ENCODE measurements at regions not wholly inside any gene's neighbourhood (a gene's known extent, or its start where the extent isn't known, plus 50 kb on each side); places are given as distances from the start of the nearest gene placed in this dataset.

- H3K4me3 ChIP-seq = no peak overlapping the region
- TF ChIP-seq CTCF (IDR thresholded peaks at IDR 0.05) = no peak
- DNase-seq (ENCODE audit: low spot score) = no peak
- H3K27ac ChIP-seq = no peak overlapping the region
Observed at GRCh38 chr22:34354071-34354817, 434.0 kb upstream of the LARGE1 start.

- Histone ChIP-seq H3K4me3 (no peak overlapping the region), H3K27ac (no peak overlapping the region)
- TF ChIP-seq CTCF (IDR thresholded peaks at IDR 0.05) = no peak
- DNase-seq (ENCODE audit: low spot score) = no peak
Observed at GRCh38 chr22:34356481-34356880, 436.2 kb upstream of the LARGE1 start.

GRCh38 chr22:34370711-34371110 is 450.4 kb upstream of the LARGE1 start:
- Histone ChIP-seq H3K27ac (no peak overlapping the region), H3K4me3 (no peak overlapping the region)
- DNase-seq (ENCODE audit: low spot score) = no peak
- TF ChIP-seq CTCF (IDR thresholded peaks at IDR 0.05) = no peak

GRCh38 chr22:34379825-34380224 is 459.5 kb upstream of the LARGE1 start:
- Histone ChIP-seq H3K4me3 (no peak overlapping the region), H3K27ac (no peak overlapping the region)
- no peak for DNase-seq (ENCODE audit: low spot score)
- TF ChIP-seq CTCF (IDR thresholded peaks at IDR 0.05) = no peak

GRCh38 chr22:34380532-34380931 is 460.3 kb upstream of the LARGE1 start:
- Histone ChIP-seq H3K27ac (no peak overlapping the region), H3K4me3 (no peak overlapping the region)
- no peak for TF ChIP-seq CTCF (IDR thresholded peaks at IDR 0.05)
- no peak for DNase-seq (ENCODE audit: low spot score)

- no peak for TF ChIP-seq CTCF (IDR thresholded peaks at IDR 0.05)
- DNase-seq (ENCODE audit: low spot score) = no peak
Observed at GRCh38 chr22:34390400-34390799, 470.1 kb upstream of the LARGE1 start.

GRCh38 chr22:34395370-34395769 is 475.1 kb upstream of the LARGE1 start:
- no peak overlapping the region for H3K4me3 ChIP-seq
- TF ChIP-seq CTCF (IDR thresholded peaks at IDR 0.05) = no peak
- no peak for DNase-seq (ENCODE audit: low spot score)
- no peak overlapping the region for H3K27ac ChIP-seq

More at GRCh38 chr22:34390400-34390799, 470.1 kb upstream of the LARGE1 start:
- no peak overlapping the region for H3K4me3 ChIP-seq
- no peak overlapping the region for H3K27ac ChIP-seq
